ENCODE measurements at regions not wholly inside any gene's neighbourhood (a gene's known extent, or its start where the extent isn't known, plus 50 kb on each side); places are given as distances from the start of the nearest gene placed in this dataset.

DNA sequence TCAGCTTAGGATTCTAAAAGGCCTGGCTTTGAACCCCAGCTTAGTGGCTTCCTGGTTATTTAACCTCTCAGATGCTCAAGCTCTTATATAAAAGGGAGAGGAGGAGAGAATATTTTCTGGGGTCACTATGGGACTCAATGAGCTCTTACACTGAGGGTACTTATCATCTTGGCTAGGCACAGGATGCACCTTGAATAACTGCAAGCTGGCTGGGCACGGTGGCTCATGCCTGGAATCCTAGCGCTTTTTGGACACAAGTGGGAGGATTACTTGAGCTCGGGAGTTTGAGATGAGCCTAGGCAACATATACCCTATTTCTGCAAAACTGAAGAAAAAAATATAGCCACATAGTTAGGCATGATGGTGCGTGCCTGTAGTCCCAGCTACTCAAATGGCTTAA, 665.3 kb upstream of the RBFOX1 start:
- ChIA-PET CTCF (interaction anchor here (1.1 kb wide), 1 partner anchor 24 kb away, joined by 4 read pairs; no protein-coding TSS in a partner anchor), POLR2A (no interaction called here)
- no peaks in the 10 kb centered on the region for H3K9me3 ChIP-seq (replicated peaks; ENCODE audit: control insufficient read depth, insufficient read depth, low read length)
- no peak overlapping the region for H3K4me3 ChIP-seq (replicated peaks in 1 of 3; ENCODE audit: insufficient read depth in 1 of 3, low read depth in 1 of 3, low read length in 3 of 3)
- H3K4me2 ChIP-seq (ENCODE audit: insufficient read depth, low read length) = no peak overlapping the region
- TF ChIP-seq MYC (IDR thresholded peaks at IDR 0.05; ENCODE audit: low read depth, low read length) (no peak), POLR2A (IDR thresholded peaks at IDR 0.05; ENCODE audit: low read depth, low read length) (no peak), POLR2AphosphoS5 (IDR thresholded peaks at IDR 0.05; ENCODE audit: insufficient read depth, low read depth, low read length) (no peak), JUN (IDR thresholded peaks at IDR 0.05; ENCODE audit: borderline replicate concordance, insufficient read depth, insufficient read length, low read depth) (no peak), EZH2 (IDR thresholded peaks at IDR 0.05; ENCODE audit: borderline replicate concordance, low read depth, low read length, severe bottlenecking) (no peak), FOS (IDR thresholded peaks at IDR 0.05; ENCODE audit: borderline replicate concordance, insufficient read depth, low read length) (no peak), GATA2 (IDR thresholded peaks at IDR 0.05; ENCODE audit: insufficient read depth, insufficient read length, low read depth, low read length) (no peak)
- TF ChIP-seq, protein P1, sequence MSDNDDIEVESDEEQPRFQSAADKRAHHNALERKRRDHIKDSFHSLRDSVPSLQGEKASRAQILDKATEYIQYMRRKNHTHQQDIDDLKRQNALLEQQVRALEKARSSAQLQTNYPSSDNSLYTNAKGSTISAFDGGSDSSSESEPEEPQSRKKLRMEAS (IDR thresholded peaks at IDR 0.05; ENCODE audit: insufficient read depth, insufficient read length) = no peak
- TF ChIP-seq, protein P2, sequence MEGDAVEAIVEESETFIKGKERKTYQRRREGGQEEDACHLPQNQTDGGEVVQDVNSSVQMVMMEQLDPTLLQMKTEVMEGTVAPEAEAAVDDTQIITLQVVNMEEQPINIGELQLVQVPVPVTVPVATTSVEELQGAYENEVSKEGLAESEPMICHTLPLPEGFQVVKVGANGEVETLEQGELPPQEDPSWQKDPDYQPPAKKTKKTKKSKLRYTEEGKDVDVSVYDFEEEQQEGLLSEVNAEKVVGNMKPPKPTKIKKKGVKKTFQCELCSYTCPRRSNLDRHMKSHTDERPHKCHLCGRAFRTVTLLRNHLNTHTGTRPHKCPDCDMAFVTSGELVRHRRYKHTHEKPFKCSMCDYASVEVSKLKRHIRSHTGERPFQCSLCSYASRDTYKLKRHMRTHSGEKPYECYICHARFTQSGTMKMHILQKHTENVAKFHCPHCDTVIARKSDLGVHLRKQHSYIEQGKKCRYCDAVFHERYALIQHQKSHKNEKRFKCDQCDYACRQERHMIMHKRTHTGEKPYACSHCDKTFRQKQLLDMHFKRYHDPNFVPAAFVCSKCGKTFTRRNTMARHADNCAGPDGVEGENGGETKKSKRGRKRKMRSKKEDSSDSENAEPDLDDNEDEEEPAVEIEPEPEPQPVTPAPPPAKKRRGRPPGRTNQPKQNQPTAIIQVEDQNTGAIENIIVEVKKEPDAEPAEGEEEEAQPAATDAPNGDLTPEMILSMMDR (IDR thresholded peaks at IDR 0.05; ENCODE audit: extremely low read depth in 1 of 2, insufficient read depth in 1 of 2, low read depth in 1 of 2, low read length in 2 of 2) = no peak
- no peaks in the 10 kb centered on the region for H4K20me1 ChIP-seq (replicated peaks; ENCODE audit: control insufficient read depth, extremely low read depth, insufficient read depth, low read length)
- no peaks in the 10 kb centered on the region for H3K79me2 ChIP-seq (ENCODE audit: control insufficient read depth, insufficient read depth, low read length)
- H3K36me3 ChIP-seq (ENCODE audit: control insufficient read depth in 2 of 2, extremely low read depth in 1 of 2, insufficient read depth in 2 of 2, low read length in 2 of 2) = no peaks in the 10 kb centered on the region
- DNase-seq (ENCODE audit: low read depth, low spot score) (no peak), FAIRE-seq (no peak)
- intact Hi-C loops (cut with micrococcal nuclease) (no loop called here), dilution Hi-C loops (cut with MboI; ENCODE audit: extremely low pct_ligation_motif_present, low sequenced_read_pairs) (no loop called here)
- no peaks in the 10 kb centered on the region for H3K4me1 ChIP-seq (ENCODE audit: control insufficient read depth, extremely low read depth, insufficient read depth, low read length)
- H3K9ac ChIP-seq (replicated peaks; ENCODE audit: extremely low read depth, insufficient read depth, low read length) = no peak overlapping the region
- no peaks in the 10 kb centered on the region for H3K9me1 ChIP-seq (replicated peaks; ENCODE audit: control insufficient read depth, extremely low read depth, insufficient read depth, low read length)
- no peak overlapping the region for H2AFZ ChIP-seq (ENCODE audit: low read depth, low read length)
- H3K27me3 ChIP-seq (ENCODE audit: control insufficient read depth in 2 of 2, insufficient read depth in 2 of 2, low read length in 2 of 2) = no peaks in the 10 kb centered on the region
- BruUV-seq (replicated peaks) = no TSS peak
- H3K27ac ChIP-seq (ENCODE audit: insufficient read depth, low read depth, low read length) = no peak overlapping the region
